GM23338 (cell line): ENCODE measurements at regions not wholly inside any gene's neighbourhood (a gene's known extent, or its start where the extent isn't known, plus 50 kb on each side); places are given as distances from the start of the nearest gene placed in this dataset.

Source experiments
- EZH2 ChIP-seq: fragments of 200-600 bp; sonication (generic); IDR thresholded peaks from one replicate; pipeline ENCODE4 v1.8.0; 2017; ENCODE audit warnings: antibody characterized with exemption, mild to moderate bottlenecking, low read depth; ENCODE audit not compliant: unreplicated experiment
- TF ChIP-seq, protein P1 (sequence below), 2 experiments: fragments of 200-600 bp in 1 of 2; sonication (generic) in 1 of 2; conservative IDR thresholded peaks; 2 replicates each; pipeline versions ENCODE4 v1.5.1 to v1.6.1; 2016 to 2017; ENCODE audit warnings: antibody characterized with exemption in 2 of 2, low read depth in 2 of 2, mild to moderate bottlenecking in 2 of 2, moderate library complexity in 1 of 2
- TF ChIP-seq, protein P2 (sequence below): IDR thresholded peaks from 2 replicates; pipeline ENCODE4 v1.6.1; 2016; ENCODE audit warnings: antibody characterized with exemption

DNA sequence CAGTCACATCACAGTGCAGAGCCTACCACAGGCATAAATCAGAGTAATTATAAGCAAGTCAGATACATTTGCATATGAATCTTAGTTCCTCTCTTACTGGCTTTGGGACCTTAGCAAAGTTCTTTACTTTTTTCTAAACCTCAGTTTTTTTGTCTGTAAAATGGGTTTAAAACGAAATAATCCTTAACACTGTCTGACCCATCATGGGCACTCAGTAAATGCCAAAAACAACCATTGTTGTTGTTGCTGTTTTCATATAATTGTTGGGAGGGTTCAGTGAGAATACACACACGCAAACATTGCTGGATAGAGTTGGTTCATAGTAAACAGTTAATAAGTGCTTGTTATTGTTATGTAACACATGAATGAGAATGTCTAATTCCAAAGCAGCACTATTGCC lies 184.9 kb downstream of the BLID start:
- TF ChIP-seq, protein P1, sequence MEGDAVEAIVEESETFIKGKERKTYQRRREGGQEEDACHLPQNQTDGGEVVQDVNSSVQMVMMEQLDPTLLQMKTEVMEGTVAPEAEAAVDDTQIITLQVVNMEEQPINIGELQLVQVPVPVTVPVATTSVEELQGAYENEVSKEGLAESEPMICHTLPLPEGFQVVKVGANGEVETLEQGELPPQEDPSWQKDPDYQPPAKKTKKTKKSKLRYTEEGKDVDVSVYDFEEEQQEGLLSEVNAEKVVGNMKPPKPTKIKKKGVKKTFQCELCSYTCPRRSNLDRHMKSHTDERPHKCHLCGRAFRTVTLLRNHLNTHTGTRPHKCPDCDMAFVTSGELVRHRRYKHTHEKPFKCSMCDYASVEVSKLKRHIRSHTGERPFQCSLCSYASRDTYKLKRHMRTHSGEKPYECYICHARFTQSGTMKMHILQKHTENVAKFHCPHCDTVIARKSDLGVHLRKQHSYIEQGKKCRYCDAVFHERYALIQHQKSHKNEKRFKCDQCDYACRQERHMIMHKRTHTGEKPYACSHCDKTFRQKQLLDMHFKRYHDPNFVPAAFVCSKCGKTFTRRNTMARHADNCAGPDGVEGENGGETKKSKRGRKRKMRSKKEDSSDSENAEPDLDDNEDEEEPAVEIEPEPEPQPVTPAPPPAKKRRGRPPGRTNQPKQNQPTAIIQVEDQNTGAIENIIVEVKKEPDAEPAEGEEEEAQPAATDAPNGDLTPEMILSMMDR (conservative IDR thresholded peaks at IDR 0.05; ENCODE audit: low read depth in 2 of 2), result no peak
- no peak for TF ChIP-seq EZH2
- TF ChIP-seq, protein P2, sequence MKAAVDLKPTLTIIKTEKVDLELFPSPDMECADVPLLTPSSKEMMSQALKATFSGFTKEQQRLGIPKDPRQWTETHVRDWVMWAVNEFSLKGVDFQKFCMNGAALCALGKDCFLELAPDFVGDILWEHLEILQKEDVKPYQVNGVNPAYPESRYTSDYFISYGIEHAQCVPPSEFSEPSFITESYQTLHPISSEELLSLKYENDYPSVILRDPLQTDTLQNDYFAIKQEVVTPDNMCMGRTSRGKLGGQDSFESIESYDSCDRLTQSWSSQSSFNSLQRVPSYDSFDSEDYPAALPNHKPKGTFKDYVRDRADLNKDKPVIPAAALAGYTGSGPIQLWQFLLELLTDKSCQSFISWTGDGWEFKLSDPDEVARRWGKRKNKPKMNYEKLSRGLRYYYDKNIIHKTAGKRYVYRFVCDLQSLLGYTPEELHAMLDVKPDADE, result no peak
